Liver (tissue), 3 donors: ENCODE measurements at regions not wholly inside any gene's neighbourhood (a gene's known extent, or its start where the extent isn't known, plus 50 kb on each side); places are given as distances from the start of the nearest gene placed in this dataset.

Experiments used
- CTCF ChIP-seq: fragments of 150-350 bp; IDR thresholded peaks from 2 replicates; pipeline ENCODE4 v1.5.1; 2017; ENCODE audit warnings: improper control_type of control experiment, low read depth, low read length; ENCODE audit not compliant: missing input control
- EGR1 ChIP-seq, 2 donors: IDR thresholded peaks; 2 replicates each; pipeline ENCODE4 v1.6.1; 2016 to 2018; ENCODE audit warnings: antibody characterized with exemption in 2 of 2, low read depth in 2 of 2
- GABPA ChIP-seq, 2 donors: IDR thresholded peaks in 1 of 2; conservative IDR thresholded peaks in 1 of 2; 2 replicates each; pipeline ENCODE4 v1.6.1; 2016; ENCODE audit warnings: antibody characterized with exemption in 2 of 2, mild to moderate bottlenecking in 1 of 2, moderate library complexity in 1 of 2
- HNF4G ChIP-seq: IDR thresholded peaks from 2 replicates; pipeline ENCODE4 v1.6.1; 2016; ENCODE audit warnings: antibody characterized with exemption
- JUND ChIP-seq, 2 donors: IDR thresholded peaks; 2 replicates each; pipeline ENCODE4 v1.6.1; 2016; ENCODE audit warnings: antibody characterized with exemption in 2 of 2
- MAX ChIP-seq: IDR thresholded peaks from 2 replicates; pipeline ENCODE4 v1.6.1; 2016; ENCODE audit warnings: antibody characterized with exemption
- NR2F2 ChIP-seq: IDR thresholded peaks from 2 replicates; pipeline ENCODE4 v1.6.1; 2016; ENCODE audit warnings: antibody characterized with exemption
- RAD21 ChIP-seq, 2 donors: IDR thresholded peaks; 2 replicates each; pipeline ENCODE4 v1.6.1; 2016; ENCODE audit warnings: antibody characterized with exemption in 2 of 2, mild to moderate bottlenecking in 2 of 2
- REST ChIP-seq: IDR thresholded peaks from 2 replicates; pipeline ENCODE4 v1.6.1; 2016; ENCODE audit warnings: antibody characterized with exemption, mild to moderate bottlenecking
- TAF1 ChIP-seq: conservative IDR thresholded peaks from 2 replicates; pipeline ENCODE4 v1.6.1; 2016; ENCODE audit warnings: antibody characterized with exemption, mild to moderate bottlenecking
- YY1 ChIP-seq: IDR thresholded peaks from 2 replicates; pipeline ENCODE4 v1.6.1; 2016; ENCODE audit warnings: antibody characterized with exemption, mild to moderate bottlenecking
- ZBTB33 ChIP-seq: IDR thresholded peaks from 2 replicates; pipeline ENCODE4 v1.6.1; 2016; ENCODE audit warnings: antibody characterized with exemption
- donor health status: healthy.
- donor health status: healthy.

GRCh38 chr6:141675957-141676356 lies 456.8 kb upstream of the GJE1 start:
- no peak for TF ChIP-seq CTCF
- TF ChIP-seq HNF4G = no peak
- TF ChIP-seq YY1 = no peak
- TF ChIP-seq JUND (IDR thresholded peaks at IDR 0.05) = no peak
- no peak for TF ChIP-seq GABPA (IDR thresholded peaks at IDR 0.05 in 1 of 2, conservative IDR thresholded peaks at IDR 0.05 in 1 of 2)
- no peak for TF ChIP-seq TAF1
- TF ChIP-seq RAD21 (IDR thresholded peaks at IDR 0.05) = peak; percentile 40 to 61
- TF ChIP-seq EGR1 (IDR thresholded peaks at IDR 0.05; ENCODE audit: low read depth in 2 of 2) = no peak
- TF ChIP-seq REST = no peak
- TF ChIP-seq ZBTB33 = no peak
- TF ChIP-seq NR2F2 = no peak
- TF ChIP-seq MAX = no peak
